Fibroblast of mammary gland (primary cell): ENCODE measurements at regions not wholly inside any gene's neighbourhood (a gene's known extent, or its start where the extent isn't known, plus 50 kb on each side); places are given as distances from the start of the nearest gene placed in this dataset.

Source experiments
- DNase-seq: peaks from one replicate; pipeline ENCODE4 v3.0.0-alpha.2; 2010; ENCODE audit warnings: low read depth
- H3K4me3 ChIP-seq: 2 replicates; pipeline ENCODE4 v1.5.1; 2011; ENCODE audit warnings: low read depth, mild to moderate bottlenecking, low read length, moderate library complexity; ENCODE audit not compliant: control insufficient read depth
- TF ChIP-seq, protein P1 (sequence below): conservative IDR thresholded peaks from 2 replicates; pipeline ENCODE4 v1.5.1; 2011; ENCODE audit warnings: low read depth, low read length, inconsistent platforms; ENCODE audit not compliant: control insufficient read depth, insufficient read depth

DNA sequence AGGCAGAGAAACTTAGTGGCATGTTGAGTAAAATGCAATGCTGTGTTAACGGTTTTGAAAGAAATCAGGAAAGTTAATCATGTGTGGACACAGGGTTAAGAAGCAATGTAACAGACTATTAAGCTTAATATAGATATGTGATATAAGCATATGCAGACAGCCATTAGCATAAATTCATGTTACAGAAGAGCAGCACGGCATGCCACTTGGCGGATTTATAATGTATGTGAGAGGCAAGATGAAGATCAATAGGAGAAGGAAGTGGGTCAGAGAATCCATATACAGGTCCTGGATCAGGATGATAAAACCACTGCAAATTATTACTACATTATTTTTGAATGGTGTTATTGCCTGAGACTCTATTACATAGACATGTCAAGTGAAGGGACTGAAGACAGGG, 694.3 kb downstream of the MCTP2 start:
- no peak for DNase-seq
- H3K4me3 ChIP-seq = no peak overlapping the region
- TF ChIP-seq, protein P1, sequence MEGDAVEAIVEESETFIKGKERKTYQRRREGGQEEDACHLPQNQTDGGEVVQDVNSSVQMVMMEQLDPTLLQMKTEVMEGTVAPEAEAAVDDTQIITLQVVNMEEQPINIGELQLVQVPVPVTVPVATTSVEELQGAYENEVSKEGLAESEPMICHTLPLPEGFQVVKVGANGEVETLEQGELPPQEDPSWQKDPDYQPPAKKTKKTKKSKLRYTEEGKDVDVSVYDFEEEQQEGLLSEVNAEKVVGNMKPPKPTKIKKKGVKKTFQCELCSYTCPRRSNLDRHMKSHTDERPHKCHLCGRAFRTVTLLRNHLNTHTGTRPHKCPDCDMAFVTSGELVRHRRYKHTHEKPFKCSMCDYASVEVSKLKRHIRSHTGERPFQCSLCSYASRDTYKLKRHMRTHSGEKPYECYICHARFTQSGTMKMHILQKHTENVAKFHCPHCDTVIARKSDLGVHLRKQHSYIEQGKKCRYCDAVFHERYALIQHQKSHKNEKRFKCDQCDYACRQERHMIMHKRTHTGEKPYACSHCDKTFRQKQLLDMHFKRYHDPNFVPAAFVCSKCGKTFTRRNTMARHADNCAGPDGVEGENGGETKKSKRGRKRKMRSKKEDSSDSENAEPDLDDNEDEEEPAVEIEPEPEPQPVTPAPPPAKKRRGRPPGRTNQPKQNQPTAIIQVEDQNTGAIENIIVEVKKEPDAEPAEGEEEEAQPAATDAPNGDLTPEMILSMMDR = no peak

DNA sequence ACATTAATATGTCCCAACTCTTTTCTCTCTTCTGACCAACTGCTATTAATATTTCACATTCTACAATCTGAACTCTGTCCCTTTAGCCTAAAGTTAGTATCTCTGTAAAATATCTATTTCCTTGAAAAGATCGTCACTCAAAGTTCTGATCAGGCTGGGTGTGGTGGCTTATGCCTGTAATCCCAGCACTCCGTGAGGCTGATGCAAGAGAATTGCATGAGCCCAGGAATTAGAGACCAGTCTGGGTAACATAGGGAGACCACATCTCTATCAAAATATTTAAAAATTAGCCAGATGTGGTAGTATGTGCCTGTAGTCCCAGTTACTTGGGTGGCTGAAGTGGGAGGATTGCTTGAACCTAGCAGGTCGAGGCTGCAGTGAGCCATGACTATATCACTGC, 695.6 kb downstream of the MCTP2 start:
- TF ChIP-seq, protein P1 = no peak
- DNase-seq = no peak
- H3K4me3 ChIP-seq = no peak overlapping the region

DNA sequence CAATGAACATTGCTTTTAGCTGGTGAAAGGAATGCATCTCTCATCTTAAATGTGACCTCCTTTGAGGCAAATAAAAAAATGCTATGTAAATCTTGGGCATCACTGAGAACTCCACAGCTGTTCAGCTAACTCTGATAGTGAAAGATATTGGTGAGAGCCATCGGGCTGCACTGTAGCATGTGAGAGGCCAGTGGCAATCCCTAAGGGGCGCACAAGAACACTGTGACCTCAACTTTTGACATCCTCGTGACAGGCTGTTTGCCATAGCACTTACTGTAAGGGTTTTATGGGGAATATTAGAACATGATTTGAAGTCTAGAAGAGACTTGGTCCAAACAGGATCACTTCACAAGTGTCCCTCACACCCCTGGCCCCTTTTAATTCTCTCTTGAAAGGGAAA, 697.9 kb downstream of the MCTP2 start:
- TF ChIP-seq, protein P1 = no peak

DNA sequence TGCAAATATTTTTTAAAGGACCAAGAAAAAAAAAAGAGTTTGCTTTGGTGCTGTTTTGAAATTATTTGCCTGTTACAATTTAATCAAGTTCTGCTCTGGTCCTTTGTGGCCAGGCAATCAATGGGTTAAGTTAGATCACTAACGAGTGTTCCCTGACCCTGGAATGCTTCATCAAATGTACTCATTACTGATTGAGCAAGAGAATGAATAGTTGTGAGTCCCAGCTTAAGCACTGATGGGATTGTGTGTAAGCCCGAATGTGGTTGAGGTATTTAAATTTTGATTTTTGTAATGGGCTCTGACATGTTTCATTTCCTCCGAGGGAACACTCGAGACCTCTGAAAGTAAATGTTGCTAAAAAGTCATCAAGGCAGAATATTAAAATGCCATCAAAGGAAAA, 699.1 kb downstream of the MCTP2 start:
- DNase-seq = peak; percentile 9
- H3K4me3 ChIP-seq = no peak overlapping the region
- TF ChIP-seq, protein P1 = no peak

More for the DNA sequence above, 697.9 kb downstream of the MCTP2 start:
- no peak for DNase-seq
- no peak overlapping the region for H3K4me3 ChIP-seq

DNA sequence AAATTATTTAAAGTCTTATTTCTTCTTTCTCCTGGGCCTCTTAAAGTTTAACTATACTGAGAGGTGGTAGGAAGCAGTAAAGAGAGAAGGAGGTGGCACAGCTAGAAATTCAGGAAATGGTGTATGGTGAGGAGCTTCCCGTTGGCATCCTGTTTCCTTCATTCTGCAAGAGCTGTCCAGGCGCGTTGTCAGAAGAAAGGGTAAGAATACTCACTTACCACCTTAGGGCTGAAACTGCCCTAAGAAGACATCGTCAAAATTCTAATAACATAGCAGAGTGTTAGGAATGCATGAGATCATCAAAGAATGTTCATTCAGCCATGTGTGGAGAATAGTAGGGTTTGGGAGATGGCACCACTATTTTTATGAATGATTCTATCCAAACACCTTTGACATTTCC, 699.6 kb downstream of the MCTP2 start:
- H3K4me3 ChIP-seq = no peak overlapping the region
- DNase-seq = no peak
- TF ChIP-seq, protein P1 = no peak

DNA sequence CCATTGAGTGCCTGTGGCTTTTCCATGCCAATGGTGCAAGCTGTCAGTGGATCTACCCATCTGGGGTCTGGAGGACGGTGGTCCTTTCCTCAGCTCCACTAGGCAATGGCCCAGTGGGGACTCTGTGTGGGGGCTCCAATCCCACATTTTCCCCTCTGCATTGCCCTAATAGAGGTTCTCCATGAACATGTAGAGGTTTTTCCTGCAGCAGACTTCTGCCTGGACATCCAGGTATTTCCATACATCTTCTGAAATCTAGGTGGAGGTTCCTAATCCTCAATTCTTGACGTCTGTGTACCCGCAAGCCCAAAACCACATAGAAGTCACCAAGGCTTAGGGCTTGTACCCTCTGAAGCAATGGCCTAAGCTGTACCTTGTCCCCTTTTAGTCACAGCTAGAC, 703.1 kb downstream of the MCTP2 start:
- TF ChIP-seq, protein P1 = no peak
- H3K4me3 ChIP-seq = no peak overlapping the region
- DNase-seq = no peak

DNA sequence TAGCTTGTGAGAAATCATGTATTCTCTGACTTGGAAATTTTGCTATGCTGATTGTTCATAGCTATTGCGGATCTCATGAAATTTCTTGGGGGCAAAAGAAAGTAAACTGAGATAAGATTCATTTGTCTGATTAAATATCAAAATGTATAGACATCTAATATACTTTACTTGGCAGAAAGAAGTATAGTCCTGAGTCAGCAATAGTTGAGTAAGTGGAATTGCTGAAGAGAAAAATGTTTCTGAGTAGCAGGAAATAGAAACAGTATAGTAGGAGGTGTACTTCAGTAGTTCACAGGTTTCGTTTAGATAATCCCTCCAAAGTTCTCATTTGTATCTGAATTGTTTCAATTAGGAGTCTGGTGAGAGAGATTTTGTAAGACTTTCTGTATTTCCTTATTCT, 705.9 kb downstream of the MCTP2 start:
- TF ChIP-seq, protein P1 = no peak
- H3K4me3 ChIP-seq = no peak overlapping the region
- DNase-seq = no peak
